GM12891 (cell line): ENCODE measurements at regions not wholly inside any gene's neighbourhood (a gene's known extent, or its start where the extent isn't known, plus 50 kb on each side); places are given as distances from the start of the nearest gene placed in this dataset.

Experiments
- POLR2A ChIP-seq: IDR thresholded peaks from 2 replicates; pipeline ENCODE4 v1.6.1; 2011; ENCODE audit warnings: low read depth, low read length, control low read depth
- POLR2AphosphoS5 ChIP-seq: IDR thresholded peaks from 2 replicates; pipeline ENCODE4 v1.6.1; 2011; ENCODE audit warnings: low read depth, low read length, control low read depth
- TAF1 ChIP-seq: IDR thresholded peaks from 2 replicates; pipeline ENCODE4 v1.6.1; 2011; ENCODE audit warnings: low read depth, low read length, control low read depth

- TF ChIP-seq POLR2A (no peak), POLR2AphosphoS5 (no peak), TAF1 (no peak)
Observed at GRCh38 chrX:828411-828959, 197.9 kb downstream of the SHOX start.
